T47D (cell line): ENCODE measurements at regions not wholly inside any gene's neighbourhood (a gene's known extent, or its start where the extent isn't known, plus 50 kb on each side); places are given as distances from the start of the nearest gene placed in this dataset.

Source experiments
- DNase-seq, 2 experiments: peaks; one replicate each; pipeline versions ENCODE4 v3.0.0 to v3.0.0-alpha.2; 2011 to 2012; ENCODE audit warnings: low read depth in 1 of 2, low spot score in 1 of 2
- JUND ChIP-seq: IDR thresholded peaks from 2 replicates; pipeline ENCODE4 v1.6.1; 2012; ENCODE audit warnings: low read depth
- in situ Hi-C: cut with HindIII; loops from 2 replicates; pipeline ENCODE4 v1.10.0; 2016; ENCODE audit warnings: low sequenced_read_pairs, low pct_unique_long_range_greater_than_20kb

GRCh38 chr4:107220976-107221375 lies 184.9 kb upstream of the DKK2 start:
- in situ Hi-C loops = no loop called here
- TF ChIP-seq JUND = no peak
- DNase-seq = no peak

GRCh38 chr4:107219681-107220080 lies 183.6 kb upstream of the DKK2 start:
- no peak for DNase-seq
- in situ Hi-C loops = no loop called here
- no peak for TF ChIP-seq JUND

GRCh38 chr4:107216379-107216778 lies 180.3 kb upstream of the DKK2 start:
- no peak for TF ChIP-seq JUND
- in situ Hi-C loops = no loop called here
- DNase-seq = no peak

GRCh38 chr4:107215222-107215621 lies 179.1 kb upstream of the DKK2 start:
- no peak for DNase-seq
- TF ChIP-seq JUND = no peak
- in situ Hi-C loops = no loop called here

GRCh38 chr4:107213880-107214279 lies 177.8 kb upstream of the DKK2 start:
- in situ Hi-C loops = no loop called here
- no peak for TF ChIP-seq JUND
- DNase-seq = no peak

GRCh38 chr4:107213410-107213809 lies 177.3 kb upstream of the DKK2 start:
- no peak for TF ChIP-seq JUND
- in situ Hi-C loops = no loop called here
- no peak for DNase-seq

- DNase-seq = no peak
- in situ Hi-C loops = no loop called here
- TF ChIP-seq JUND = no peak
Measured at GRCh38 chr4:107212565-107212964, 176.5 kb upstream of the DKK2 start.

GRCh38 chr4:107210450-107211239 lies 174.5 kb upstream of the DKK2 start:
- peak; percentile 4 to 36 for DNase-seq
- in situ Hi-C loops = no loop called here
- no peak for TF ChIP-seq JUND

GRCh38 chr4:107203733-107204132 lies 167.6 kb upstream of the DKK2 start:
- no peak for TF ChIP-seq JUND
- DNase-seq = no peak
- in situ Hi-C loops = no loop called here

- DNase-seq = no peak
- in situ Hi-C loops = no loop called here
- TF ChIP-seq JUND = no peak
Measured at GRCh38 chr4:107202744-107203143, 166.6 kb upstream of the DKK2 start.

GRCh38 chr4:107197121-107197520 lies 161.0 kb upstream of the DKK2 start:
- in situ Hi-C loops = no loop called here
- DNase-seq = no peak
- TF ChIP-seq JUND = no peak

GRCh38 chr4:107196312-107196711 lies 160.2 kb upstream of the DKK2 start:
- in situ Hi-C loops = no loop called here
- no peak for DNase-seq
- TF ChIP-seq JUND = no peak

GRCh38 chr4:107194005-107194404 lies 157.9 kb upstream of the DKK2 start:
- DNase-seq = no peak
- in situ Hi-C loops = no loop called here
- TF ChIP-seq JUND = no peak

- in situ Hi-C loops = no loop called here
- no peak for TF ChIP-seq JUND
- no peak for DNase-seq
Measured at GRCh38 chr4:107192601-107193000, 156.5 kb upstream of the DKK2 start.
